Ecto neural progenitor cell (in vitro differentiated cells): ENCODE measurements at regions not wholly inside any gene's neighbourhood (a gene's known extent, or its start where the extent isn't known, plus 50 kb on each side); places are given as distances from the start of the nearest gene placed in this dataset.
"Not testable (repeated sequence)": the region's sequence is repeated elsewhere in the genome, so short reads cannot be mapped to it uniquely, and the experiment has no call there.

Source experiments
- DNase-seq: peaks from one replicate; pipeline ENCODE4 v3.0.0-alpha.2; 2018; ENCODE audit warnings: low spot score

DNA sequence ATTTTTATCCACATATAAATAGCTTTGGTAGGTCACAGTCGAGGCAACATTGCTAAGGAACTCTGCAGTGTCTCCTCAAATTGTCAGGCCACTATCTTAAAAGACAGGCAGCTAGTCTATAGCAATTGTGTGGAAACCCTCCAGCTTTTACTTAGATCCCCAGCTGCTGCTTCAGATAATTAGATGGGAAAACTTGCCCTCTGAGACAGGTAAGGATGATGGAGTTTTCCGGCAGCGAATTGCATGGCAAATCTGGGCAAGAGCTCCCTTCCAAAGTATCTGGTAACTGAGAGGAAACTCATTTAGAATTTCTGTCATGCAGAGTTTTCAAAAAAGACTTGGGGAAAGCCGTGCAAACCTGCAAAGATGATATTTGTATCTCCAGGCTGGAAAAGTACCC lies 886.2 kb downstream of the UQCRFS1 start:
- no peak for DNase-seq

DNA sequence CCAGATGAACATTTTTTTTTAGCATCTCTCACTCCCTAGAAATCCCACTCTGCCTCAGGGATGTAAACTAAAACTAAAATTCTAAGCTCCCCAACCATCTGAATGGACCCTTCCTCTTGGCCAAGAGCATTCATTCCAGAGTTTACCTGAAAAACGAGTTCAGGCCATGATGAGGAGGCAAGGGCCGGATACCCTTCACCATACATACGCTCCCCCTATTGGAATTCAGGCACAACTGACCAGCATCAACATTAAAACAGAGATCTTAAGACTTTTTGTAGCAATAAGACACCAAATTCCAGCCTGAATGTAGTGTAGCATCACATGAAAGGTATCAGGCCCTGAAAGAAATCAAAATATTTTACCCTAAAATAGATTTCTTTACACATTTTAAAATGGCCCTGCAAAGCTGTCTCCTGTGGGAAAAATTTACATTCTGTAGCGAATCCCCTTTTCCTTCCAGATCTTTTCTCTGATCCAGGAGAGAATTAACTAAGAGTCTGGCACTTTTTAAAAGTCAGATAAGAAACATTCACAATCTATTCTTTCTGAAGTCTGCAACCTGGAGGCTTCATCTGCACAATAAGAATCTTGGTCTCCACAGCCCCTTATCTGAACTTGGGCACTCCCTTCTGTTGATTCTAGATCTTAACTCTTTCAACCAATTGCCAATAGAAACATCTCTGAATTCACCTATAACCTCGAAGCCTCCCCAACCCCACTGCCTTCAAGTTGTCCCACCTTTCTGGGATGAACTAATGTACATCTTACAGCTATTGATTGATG lies 888.5 kb downstream of the UQCRFS1 start:
- no peak for DNase-seq

DNA sequence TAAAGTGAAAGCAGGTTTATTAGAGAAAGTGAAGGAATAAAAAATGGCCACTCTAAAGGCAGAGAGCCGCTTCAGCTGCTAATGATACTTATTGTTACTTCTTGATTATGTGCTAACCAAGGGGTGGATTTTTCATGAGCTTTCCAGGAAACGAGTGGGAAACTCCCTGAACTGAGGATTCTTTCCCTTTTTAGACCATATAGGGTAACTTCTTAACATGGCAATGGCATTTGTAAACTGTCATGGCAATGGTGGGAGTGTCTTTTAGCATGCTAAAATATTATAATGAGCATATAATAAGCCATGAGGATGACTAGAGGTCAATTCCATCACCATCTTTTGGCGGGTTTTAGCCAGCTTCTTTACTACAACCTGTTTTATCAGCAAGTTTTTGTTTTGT lies 890.0 kb downstream of the UQCRFS1 start:
- DNase-seq = no peak

DNA sequence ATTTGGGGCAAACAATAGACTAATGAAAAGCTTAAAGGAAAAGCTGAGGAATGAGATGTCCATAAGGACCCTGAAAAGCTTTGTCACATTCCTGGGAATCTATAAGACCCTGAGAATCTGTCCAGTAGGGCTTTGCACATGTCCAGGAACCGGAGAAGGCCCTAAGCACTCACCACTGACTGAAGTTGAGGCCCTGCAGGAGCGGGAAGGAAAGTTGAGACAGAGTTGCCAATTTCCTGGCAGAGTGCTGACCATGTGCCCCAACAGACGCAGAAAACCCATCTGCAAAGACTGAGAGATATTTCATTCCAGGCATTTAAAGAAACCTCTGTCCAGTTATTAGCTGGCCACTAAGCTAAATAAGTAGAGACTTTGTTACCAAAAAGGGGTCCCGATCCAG lies 890.5 kb downstream of the UQCRFS1 start:
- no peak for DNase-seq

DNA sequence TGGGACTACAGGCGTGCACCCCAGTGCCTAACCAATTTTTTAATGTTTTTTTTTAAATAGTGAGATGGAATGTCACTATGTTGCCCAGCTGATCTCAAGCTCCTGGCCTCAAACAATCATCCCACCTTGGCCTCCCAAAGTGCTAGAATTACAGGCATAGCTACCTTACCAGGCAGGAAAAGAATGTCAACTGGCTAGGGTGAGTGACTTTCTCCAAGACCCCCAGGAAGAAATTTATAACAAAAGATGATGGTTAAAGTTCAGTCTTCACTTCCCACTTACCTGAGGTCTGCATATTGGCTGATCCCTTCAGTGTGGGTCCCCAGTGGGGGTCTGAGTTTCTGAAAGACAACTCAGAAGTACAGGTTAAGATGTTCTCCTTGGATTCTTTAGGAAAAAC lies 893.0 kb downstream of the UQCRFS1 start:
- no peak for DNase-seq

DNA sequence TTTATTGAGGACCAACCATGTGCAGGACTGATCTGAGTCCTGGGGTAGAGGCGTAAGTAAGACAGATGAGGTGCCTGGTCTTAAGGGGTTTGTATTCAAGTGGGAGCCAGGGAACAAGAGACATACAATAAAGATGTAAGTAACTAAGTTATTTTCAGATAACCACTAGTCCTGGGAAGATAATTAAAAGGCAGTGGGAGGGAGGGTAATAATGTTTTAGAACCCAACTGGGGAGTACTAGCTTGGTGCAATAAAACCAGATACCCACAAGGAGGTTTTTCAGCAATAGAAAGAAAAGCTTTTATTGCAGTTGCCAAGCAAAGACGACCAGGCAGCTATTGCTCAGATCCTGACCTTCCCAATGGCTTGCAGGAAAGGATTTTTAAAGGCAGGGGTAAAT lies 893.7 kb downstream of the UQCRFS1 start:
- no peak for DNase-seq

DNA sequence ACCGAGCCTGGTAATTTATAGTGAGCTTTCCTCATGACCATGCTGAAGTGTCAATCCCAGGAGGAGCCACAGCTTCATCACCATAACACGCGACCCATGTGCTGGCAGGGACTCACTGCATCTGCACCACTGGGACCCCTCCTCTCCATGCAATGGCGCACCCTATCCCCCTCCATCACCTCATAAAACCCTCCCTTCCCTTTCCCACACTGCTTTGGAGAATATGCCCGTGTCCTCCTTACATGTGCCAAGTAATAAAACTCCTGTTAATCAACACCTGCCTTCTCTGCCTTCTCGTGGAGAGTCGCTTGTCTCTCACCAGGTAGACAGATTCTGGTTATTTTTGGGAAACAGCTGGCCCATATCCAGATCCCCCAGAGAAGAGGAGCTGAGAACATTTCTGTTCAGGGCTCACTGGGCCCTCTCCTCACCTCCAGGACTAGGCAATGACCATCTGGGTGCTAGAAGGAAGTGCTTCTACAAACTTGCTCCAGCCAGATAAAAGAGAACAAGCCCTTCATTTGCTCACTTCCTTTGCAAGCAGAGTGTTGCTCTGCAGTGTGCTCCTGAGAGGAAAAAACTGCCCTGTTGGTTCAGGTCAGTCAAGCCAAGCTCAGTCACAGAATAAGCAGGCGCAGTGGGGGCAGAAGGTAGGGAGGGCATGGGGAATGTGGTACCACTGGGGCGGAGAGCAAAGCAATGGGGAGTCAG lies 894.3 kb downstream of the UQCRFS1 start:
- DNase-seq = no peak

DNA sequence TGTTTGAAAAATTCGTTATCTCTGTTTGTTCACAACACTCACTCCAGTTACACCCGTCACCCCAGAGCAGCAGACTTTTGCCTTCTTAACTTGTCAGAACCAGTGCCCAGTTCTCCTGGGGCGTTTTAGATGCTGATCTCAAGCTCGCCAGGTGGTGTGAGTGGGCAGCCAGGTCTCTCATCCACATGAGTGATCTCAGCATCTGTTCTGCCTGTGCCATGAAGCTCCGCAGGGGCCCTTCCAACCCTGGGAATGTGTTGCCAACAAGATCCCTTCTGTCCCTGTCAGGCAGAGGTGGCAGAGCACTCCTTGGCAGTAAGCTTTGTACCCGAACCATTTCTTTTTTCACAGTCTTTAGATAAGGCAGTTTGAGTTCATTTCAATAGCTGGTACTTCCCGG lies 896.5 kb downstream of the UQCRFS1 start:
- DNase-seq = no peak

DNA sequence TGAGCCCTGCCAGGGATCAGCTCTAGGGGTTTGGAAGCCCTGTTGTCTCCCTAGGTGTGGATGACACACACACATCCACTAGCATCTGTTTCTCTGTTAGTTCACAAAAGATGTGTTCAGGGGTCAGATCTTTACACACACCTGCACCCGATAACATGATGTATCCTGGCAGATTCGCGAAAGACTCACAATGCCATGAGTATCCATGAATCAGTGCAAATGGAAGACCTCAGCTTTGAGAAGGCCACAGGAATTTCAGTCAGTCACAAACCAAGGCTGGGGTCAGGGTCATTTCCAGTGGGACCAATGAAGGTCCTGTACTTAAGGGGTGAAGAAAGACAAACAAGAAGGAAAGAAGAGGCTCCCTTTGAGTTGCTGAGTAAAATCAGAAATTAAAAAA lies 898.2 kb downstream of the UQCRFS1 start:
- DNase-seq = no peak

DNA sequence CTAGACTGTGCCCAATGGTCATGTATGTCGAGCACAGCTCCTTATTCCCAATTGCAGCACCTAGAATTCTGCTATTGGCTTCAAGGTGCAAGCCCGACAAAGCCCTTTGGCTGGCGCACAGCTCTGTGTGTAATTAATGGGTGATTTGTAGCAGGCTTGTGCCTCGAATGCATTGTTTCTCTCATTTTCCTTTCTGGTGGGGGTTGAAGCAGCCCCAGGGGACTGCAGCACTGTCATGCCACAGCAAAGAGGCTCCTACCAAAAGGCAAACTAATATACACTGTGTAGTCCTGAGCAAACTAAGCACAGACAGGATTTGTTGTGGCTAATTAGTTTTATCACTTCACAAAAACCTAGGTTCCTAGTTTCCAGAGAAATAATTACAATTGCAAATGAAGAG lies 898.7 kb downstream of the UQCRFS1 start:
- DNase-seq = no peak

DNA sequence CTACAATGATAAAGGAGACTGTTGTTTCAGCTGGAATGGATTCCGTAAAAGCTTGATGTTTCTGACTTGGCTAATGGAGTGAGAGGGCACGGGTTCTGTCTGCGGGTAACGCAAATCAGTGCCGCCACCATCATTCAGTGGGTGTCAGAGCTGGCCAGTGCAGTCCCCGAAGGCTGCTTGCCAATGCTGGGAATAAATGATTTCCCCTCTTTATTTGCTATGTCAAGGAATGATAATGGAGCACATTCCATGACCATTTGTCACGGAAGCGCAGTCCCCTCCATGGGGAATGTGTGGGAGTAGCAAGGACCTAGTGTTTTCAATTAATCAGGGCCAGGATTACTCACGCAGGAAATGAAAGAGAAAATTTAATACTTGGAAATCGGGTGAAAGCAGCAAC lies 899.3 kb downstream of the UQCRFS1 start:
- DNase-seq = no peak

DNA sequence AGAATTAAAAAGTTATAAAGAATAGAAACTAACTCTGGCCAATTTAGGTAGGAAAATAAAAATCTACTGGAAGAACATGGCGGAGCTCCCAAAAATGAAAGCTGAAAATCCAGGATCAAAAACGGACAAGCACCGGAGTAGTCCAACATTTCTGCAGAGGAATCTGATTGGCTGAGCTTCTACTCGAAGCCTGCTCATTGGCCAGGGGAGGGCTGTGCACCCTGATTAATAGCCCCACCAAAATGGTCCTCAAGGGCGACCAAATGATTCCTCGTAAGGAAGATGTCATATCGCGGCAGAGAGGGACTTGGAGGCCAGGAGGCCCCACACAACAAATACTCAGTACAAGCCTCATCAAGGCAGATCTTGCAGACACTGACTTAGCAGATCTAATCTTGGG lies 900.7 kb downstream of the UQCRFS1 start:
- no peak for DNase-seq

DNA sequence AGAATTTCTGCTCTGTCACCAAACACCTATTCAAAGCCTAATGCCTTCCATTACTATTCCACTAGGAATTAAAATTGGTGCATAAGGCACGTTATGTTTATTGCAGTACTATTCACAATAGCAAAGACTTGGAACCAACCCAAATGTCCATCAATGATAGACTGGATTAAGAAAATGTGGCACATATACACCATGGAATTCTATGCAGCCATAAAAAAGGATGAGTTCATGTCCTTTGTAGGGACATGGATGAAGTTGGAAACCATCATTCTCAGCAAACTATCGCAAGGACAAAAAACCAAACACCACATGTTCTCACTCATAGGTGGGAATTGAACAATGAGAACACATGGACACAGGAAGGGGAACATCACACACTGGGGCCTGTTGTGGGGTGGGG lies 902.1 kb downstream of the UQCRFS1 start:
- not testable (repeated sequence) for DNase-seq

DNA sequence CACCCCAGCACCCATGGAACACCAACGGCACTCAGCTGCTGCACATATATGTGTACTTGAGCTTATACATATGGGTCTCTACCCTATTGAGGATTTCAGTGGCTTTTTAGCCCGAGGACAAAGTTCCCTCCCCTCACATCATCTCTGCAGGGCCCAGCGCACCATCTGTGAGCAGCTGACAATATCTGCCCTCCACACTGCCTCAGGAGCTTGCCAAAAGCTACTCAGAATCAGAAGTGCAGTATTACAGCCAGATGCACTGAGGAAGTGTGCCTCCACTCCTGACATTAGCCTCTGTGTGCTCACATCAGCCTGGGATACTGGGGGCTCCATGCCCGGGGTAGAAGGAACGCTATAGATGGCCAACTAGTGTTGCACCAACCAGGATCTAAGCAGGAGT lies 903.9 kb downstream of the UQCRFS1 start:
- no peak for DNase-seq

DNA sequence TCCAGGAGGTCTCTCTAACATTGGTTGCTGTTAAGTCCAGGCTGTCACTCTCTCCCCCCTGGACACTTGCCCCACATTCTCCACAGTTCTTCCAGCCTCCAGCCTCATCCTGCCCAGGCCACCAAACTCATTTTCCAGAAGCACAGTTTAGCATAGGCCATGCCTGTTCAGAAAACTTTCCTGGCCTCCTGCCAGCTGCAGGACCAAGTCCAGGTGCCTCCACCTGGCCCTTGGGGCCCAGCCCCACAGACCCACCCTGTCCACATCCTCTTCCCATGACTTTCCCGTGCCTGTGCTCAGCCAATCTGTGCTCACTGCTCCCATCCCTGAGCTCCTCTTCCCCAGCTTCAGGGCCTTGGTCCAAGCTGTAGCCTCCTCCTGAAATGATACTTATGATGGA lies 905.0 kb downstream of the UQCRFS1 start:
- DNase-seq = no peak

DNA sequence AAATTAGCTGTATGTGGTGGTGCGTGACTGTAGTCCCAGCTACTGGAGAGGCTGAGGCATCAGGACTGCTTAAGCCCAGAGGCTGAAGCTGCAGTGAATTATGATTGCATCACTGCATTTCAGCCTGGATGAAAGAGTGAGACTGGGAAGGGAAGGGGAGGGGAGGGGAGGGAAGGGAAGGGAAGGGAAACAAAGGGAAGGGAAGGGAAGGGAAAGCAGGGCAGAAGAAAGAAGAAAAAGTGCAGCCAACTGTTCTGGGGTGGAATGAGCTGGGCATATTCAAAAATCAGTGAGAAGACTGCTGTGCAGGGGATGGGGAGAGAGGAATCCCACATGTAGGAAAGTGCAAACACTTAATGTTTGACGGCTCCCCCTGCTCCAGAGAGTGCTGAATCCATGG lies 905.5 kb downstream of the UQCRFS1 start:
- no peak for DNase-seq

DNA sequence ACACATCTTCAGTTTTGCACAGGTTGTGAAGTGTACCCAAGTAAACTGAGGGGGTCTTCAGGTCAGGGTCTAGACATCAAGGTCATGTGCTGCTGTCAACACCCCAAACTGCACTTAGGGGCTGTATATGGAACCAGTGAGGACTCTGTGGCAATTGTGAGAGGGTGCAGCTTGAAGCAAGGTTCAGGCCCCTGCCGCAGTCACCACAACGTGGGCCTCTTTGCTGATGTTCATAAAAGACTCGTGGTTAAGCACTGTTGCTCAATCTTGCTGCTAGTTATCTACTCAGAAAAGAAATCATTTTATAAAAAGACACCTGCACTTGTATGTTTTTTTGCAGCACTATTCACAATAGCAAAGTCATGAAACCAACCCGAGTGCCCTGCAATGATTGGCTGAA lies 907.4 kb downstream of the UQCRFS1 start:
- DNase-seq = no peak

DNA sequence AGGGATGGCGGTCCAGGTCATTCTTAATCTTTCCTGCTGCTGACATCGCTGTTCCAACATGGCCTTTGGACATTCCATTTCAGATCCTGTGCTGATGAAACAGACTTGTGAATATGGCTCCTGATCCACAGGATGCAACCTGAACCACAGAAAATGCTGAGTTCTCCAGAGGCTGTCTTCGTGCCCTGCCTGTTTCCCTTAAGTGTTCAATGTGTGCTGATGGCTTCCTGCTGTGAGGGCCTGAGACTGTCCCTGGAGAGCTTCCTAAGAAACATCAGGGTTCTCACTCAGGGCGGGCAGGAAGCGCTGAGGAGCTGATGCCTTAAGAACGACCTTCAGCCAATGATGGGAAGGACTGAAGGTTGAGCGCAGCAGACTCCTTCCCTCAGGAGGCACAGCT lies 909.4 kb downstream of the UQCRFS1 start:
- no peak for DNase-seq

DNA sequence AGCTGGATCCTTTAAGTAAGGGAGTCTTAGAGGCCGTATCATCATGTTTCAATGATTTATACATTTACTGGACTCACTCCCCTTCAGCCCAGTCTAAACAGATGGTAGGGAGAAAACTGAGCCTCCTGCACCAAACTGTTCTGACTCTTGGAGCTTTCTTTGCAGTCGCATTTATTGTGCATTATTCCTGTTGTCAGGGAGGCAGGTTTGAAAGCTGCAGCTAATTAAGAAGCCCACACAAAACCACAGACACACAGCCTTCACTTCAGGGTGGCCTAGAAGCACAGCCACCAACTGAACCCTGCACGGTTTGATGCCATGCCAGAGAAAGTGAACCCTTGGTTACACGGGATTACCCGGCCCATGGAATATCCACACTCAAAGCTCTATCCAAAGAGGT lies 911.0 kb downstream of the UQCRFS1 start:
- DNase-seq = no peak

DNA sequence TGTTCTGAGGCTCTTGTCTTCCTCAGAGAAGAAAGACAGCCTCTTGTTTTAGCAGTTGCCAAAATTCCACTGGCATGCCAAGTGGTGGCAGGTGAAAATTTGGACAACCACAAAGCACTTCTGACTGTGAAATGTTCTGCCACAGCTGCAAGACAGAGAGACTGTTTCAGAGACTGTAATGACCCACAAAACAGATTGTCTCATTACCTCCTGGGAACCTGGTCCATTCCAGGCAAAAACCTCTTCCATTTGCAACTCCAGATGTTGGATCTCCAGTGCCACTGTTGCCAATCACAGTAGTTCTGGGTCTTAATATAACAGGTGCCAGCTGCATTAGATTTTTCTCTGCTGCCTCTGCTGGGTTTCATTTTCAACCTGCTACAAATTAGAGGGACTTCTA lies 911.5 kb downstream of the UQCRFS1 start:
- DNase-seq = no peak

DNA sequence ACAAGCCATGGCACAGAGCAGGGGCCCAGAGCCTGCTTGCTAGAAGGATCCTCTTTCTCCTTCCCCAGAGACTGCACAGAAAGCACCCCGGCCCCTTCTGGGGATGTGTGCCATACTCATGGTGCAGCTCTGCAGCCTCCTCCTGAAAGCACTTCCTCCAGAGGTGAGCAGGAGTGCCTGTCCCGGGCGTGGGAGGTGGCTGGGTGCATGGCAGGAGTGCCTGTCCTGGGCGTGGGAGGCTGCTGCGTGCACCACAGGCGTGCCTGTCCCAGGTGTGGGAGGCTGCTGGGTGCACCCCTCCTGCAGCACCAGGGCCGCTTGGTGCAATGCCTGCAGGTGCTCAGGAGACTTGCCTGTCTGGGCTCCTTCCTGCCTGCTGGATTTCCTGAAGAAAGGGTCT lies 913.3 kb downstream of the UQCRFS1 start:
- no peak for DNase-seq

DNA sequence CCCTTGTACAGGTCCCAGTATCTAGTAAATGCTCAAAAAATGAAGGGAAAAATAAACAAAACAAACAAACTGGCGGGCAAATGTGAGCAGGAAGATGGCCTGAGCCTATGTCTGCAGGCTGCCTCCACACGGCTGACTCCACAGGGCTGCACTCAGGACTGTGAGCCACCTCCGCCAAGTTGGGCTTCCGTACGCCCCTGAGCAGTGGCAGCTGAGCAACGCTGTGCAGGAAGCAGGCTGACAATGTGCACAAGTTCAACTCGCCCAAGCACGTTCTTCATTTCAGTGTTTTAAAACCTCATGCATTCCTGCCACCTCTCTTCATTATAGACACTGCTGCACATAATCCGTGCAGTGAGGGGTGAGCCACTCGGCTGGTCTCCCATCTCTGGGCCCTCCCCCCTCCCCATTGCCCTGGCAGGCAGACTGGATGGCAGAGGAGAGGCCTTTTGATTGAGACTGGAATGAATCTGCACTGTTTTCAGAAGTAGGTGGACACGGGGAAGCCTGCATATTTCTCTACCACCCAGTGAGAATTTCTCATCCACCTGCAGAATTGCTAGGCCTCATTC lies 915.3 kb downstream of the UQCRFS1 start:
- DNase-seq = no peak

DNA sequence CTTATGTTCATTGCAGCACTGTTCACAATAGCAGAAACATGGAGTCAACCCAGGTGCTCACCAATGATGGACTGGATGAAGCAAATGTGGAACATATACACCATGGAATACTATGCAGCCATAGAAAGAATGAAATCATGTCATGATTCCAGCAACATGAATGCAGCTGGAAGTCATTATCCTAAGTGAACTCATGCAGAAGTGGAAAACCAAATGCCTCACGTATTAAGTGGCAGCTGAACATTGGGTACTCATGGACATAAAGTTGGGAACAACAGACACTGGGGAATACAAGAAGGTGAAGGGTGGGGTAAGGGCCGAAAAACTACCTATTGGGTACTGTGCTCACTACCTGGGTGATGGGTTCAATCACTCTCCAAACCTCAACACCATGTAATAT lies 915.9 kb downstream of the UQCRFS1 start:
- no peak for DNase-seq

DNA sequence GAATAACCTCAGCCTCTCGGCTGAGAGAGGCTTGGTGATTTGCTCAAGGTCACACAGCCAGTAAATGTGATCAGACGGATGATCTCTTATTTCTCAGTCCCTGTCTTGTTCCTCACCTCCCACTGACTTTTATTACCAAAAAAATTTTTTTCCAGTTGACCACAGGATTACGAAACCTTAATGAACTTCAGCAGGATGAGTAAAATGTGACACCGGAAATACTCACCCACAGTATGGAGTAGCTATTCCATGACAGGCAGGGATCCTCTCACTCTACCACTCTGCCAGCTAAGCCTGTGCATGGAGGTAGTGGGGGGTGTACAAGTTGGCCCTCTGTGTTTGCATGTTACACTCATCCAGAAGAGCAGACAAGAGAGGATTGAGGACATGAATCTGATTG lies 916.4 kb downstream of the UQCRFS1 start:
- DNase-seq = no peak
